GM21825 (cell line): ENCODE measurements at regions not wholly inside any gene's neighbourhood (a gene's known extent, or its start where the extent isn't known, plus 50 kb on each side); places are given as distances from the start of the nearest gene placed in this dataset.

Experiments
- ATAC-seq: cut with Tn5 transposase; IDR thresholded peaks from one replicate; pipeline ENCODE4 v1.9.1; 2021; ENCODE audit warnings: mild to moderate bottlenecking, moderate library complexity; ENCODE audit not compliant: unreplicated experiment

GRCh38 chr22:49553518-49554295, 274.0 kb downstream of the BRD1 start:
- ATAC-seq = no peak

GRCh38 chr22:49553076-49553475, 274.6 kb downstream of the BRD1 start:
- ATAC-seq = no peak

- no peak for ATAC-seq
Measured at GRCh38 chr22:49551897-49552614, 275.6 kb downstream of the BRD1 start.

GRCh38 chr22:49551446-49551845, 276.2 kb downstream of the BRD1 start:
- no peak for ATAC-seq

- no peak for ATAC-seq
Measured at GRCh38 chr22:49550766-49551362, 276.8 kb downstream of the BRD1 start.

GRCh38 chr22:49550141-49550430, 277.6 kb downstream of the BRD1 start:
- no peak for ATAC-seq

- no peak for ATAC-seq
Measured at GRCh38 chr22:49549256-49550140, 278.2 kb downstream of the BRD1 start.

- ATAC-seq = no peak
Measured at GRCh38 chr22:49548356-49549202, 279.1 kb downstream of the BRD1 start.

GRCh38 chr22:49547751-49548239, 279.9 kb downstream of the BRD1 start:
- ATAC-seq = no peak

GRCh38 chr22:49546811-49547585, 280.7 kb downstream of the BRD1 start:
- ATAC-seq = no peak

- ATAC-seq = no peak
Measured at GRCh38 chr22:49545606-49546005, 282.1 kb downstream of the BRD1 start.

- ATAC-seq = no peak
Measured at GRCh38 chr22:49544286-49544685, 283.4 kb downstream of the BRD1 start.

GRCh38 chr22:49543876-49544275, 283.8 kb downstream of the BRD1 start:
- ATAC-seq = no peak

- ATAC-seq = no peak
Measured at GRCh38 chr22:49541693-49542230, 285.9 kb downstream of the BRD1 start.

- ATAC-seq = no peak
Measured at GRCh38 chr22:49540913-49541692, 286.6 kb downstream of the BRD1 start.

GRCh38 chr22:49540084-49540912, 287.4 kb downstream of the BRD1 start:
- ATAC-seq = no peak

GRCh38 chr22:49538006-49538405, 289.7 kb downstream of the BRD1 start:
- ATAC-seq = no peak
